Endodermal cell (in vitro differentiated cells): ENCODE measurements at regions not wholly inside any gene's neighbourhood (a gene's known extent, or its start where the extent isn't known, plus 50 kb on each side); places are given as distances from the start of the nearest gene placed in this dataset.

Experiments
- DNase-seq: peaks from one replicate; pipeline ENCODE4 v3.0.0-alpha.2; 2017
- H3K27ac ChIP-seq: 2 replicates; pipeline ENCODE4 v1.5.1; 2013; ENCODE audit warnings: mild to moderate bottlenecking, low read depth, low read length, moderate library complexity
- H3K27me3 ChIP-seq: 2 replicates; pipeline ENCODE4 v1.6.1; 2013; ENCODE audit warnings: mild to moderate bottlenecking, low read length, moderate library complexity; ENCODE audit not compliant: insufficient read depth, control insufficient read depth, poor library complexity, severe bottlenecking
- H3K36me3 ChIP-seq: 2 replicates; pipeline ENCODE4 v1.7.0; 2013; ENCODE audit warnings: mild to moderate bottlenecking, low read length, moderate library complexity; ENCODE audit not compliant: control insufficient read depth, insufficient read depth
- H3K4me1 ChIP-seq: one replicate; pipeline ENCODE4 v1.7.0; 2013; ENCODE audit warnings: low read length; ENCODE audit not compliant: control insufficient read depth, insufficient read depth
- H3K4me3 ChIP-seq: 2 replicates; pipeline ENCODE4 v1.5.1; 2013; ENCODE audit warnings: mild to moderate bottlenecking, low read length, moderate library complexity
- H3K9ac ChIP-seq: 2 replicates; pipeline ENCODE4 v1.6.1; 2013; ENCODE audit warnings: mild to moderate bottlenecking, low read length, moderate library complexity; ENCODE audit not compliant: poor library complexity, severe bottlenecking; ENCODE audit errors: extremely low read depth
- H3K9me3 ChIP-seq: 2 replicates; pipeline ENCODE4 v1.6.1; 2013; ENCODE audit warnings: mild to moderate bottlenecking, low read length, moderate library complexity; ENCODE audit not compliant: control insufficient read depth
- H3K27ac Mint-ChIP-seq: 2 replicates; pipeline ENCODE4 v1.8.0; 2020; ENCODE audit warnings: mixed read lengths
- H3K27me3 Mint-ChIP-seq: 2 replicates; pipeline ENCODE4 v1.8.0; 2021; ENCODE audit warnings: mild to moderate bottlenecking, mixed read lengths; ENCODE audit not compliant: insufficient read depth
- H3K36me3 Mint-ChIP-seq: 2 replicates; pipeline ENCODE4 v1.8.0; 2020; ENCODE audit warnings: low read depth, mixed read lengths
- H3K4me1 Mint-ChIP-seq: 2 replicates; pipeline ENCODE4 v1.8.0; 2020; ENCODE audit warnings: mixed read lengths
- H3K4me3 Mint-ChIP-seq: 2 replicates; pipeline ENCODE4 v1.8.0; 2020; ENCODE audit warnings: mild to moderate bottlenecking, moderate library complexity, mixed read lengths
- H3K9me3 Mint-ChIP-seq: 2 replicates; pipeline ENCODE4 v1.8.0; 2020; ENCODE audit warnings: mild to moderate bottlenecking, mixed read lengths
- CTCF ChIP-seq: fragments of 200-600 bp; sonication (generic); conservative IDR thresholded peaks from 2 replicates; pipeline ENCODE4 v1.5.0; 2021; ENCODE audit warnings: antibody characterized with exemption, mild to moderate bottlenecking
- WGBS, 2 experiments: methylation state at CpG; one replicate each; pipeline versions ENCODE4 v1.1.5 to v1.1.7; 2013; ENCODE audit warnings: missing lambda C conversion rate in 2 of 2, mixed read lengths in 1 of 2; ENCODE audit not compliant: insufficient coverage in 1 of 2, insufficient read length in 1 of 2; 5-methylcytosine and 5-hydroxymethylcytosine counted together

GRCh38 chr3:34646911-34647460, 848.6 kb downstream of the PDCD6IP start:
- H3K27me3 ChIP-seq, result no peaks in the 10 kb centered on the region
- H3K9me3 ChIP-seq, result no peaks in the 10 kb centered on the region
- peaks cover 18% of the 10 kb centered on the region for H3K4me1 Mint-ChIP-seq
- DNase-seq, result peak; percentile 44
- no peak overlapping the region for H3K9ac ChIP-seq
- no peak overlapping the region for H3K4me3 Mint-ChIP-seq
- WGBS, 2 experiments, result 90 to 95% methylated on average over 2 to 4 of the region's 5 CpGs
- peaks cover 5% of the 10 kb centered on the region for H3K9me3 Mint-ChIP-seq
- H3K4me1 ChIP-seq, result peaks cover 4% of the 10 kb centered on the region
- TF ChIP-seq CTCF, result no peak
- no peaks in the 10 kb centered on the region for H3K36me3 ChIP-seq
- no peaks in the 10 kb centered on the region for H3K27me3 Mint-ChIP-seq
- H3K4me3 ChIP-seq, result no peak overlapping the region
- H3K36me3 Mint-ChIP-seq, result no peaks in the 10 kb centered on the region
- no peak overlapping the region for H3K27ac ChIP-seq
- H3K27ac Mint-ChIP-seq, result no peak overlapping the region

GRCh38 chr3:34650131-34650530, 851.7 kb downstream of the PDCD6IP start:
- Histone ChIP-seq H3K9ac (no peak overlapping the region), H3K36me3 (no peaks in the 10 kb centered on the region), H3K27ac (no peak overlapping the region), H3K4me3 (no peak overlapping the region), H3K9me3 (no peaks in the 10 kb centered on the region), H3K4me1 (peaks cover 4% of the 10 kb centered on the region), H3K27me3 (no peaks in the 10 kb centered on the region)
- H3K4me3 Mint-ChIP-seq, result no peak overlapping the region
- H3K9me3 Mint-ChIP-seq, result peaks cover 2% of the 10 kb centered on the region
- H3K36me3 Mint-ChIP-seq, result no peaks in the 10 kb centered on the region
- TF ChIP-seq CTCF, result no peak
- DNase-seq, result no peak
- H3K27me3 Mint-ChIP-seq, result no peaks in the 10 kb centered on the region
- peaks cover 14% of the 10 kb centered on the region for H3K4me1 Mint-ChIP-seq
- 60 to 95% methylated on average over 1 to 4 of the region's 4 CpGs for WGBS, 2 experiments
- H3K27ac Mint-ChIP-seq, result no peak overlapping the region

DNA sequence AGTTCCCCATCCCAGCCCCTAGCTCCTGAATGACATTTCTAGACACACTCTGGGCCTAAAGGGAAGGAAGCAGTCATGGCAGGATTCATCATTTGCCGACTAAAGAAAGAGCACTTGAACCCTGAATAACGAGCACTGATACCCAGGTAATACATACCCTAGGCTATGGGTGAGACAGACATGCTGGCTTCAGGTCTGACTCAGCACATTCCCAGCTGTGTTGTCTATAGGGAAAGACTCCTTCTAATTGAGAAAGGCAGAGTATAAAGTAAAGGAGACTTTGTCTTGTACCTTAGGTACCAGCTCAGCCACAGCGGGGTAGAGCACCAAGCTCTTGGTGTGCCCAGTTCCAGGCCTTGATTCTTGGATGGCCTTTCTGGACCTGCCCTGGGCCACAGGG, 870.5 kb downstream of the PDCD6IP start:
- Histone ChIP-seq H3K4me3 (no peak overlapping the region), H3K9ac (no peak overlapping the region), H3K9me3 (no peaks in the 10 kb centered on the region), H3K36me3 (no peaks in the 10 kb centered on the region), H3K27me3 (no peaks in the 10 kb centered on the region), H3K4me1 (no peaks in the 10 kb centered on the region), H3K27ac (no peak overlapping the region)
- no peaks in the 10 kb centered on the region for H3K36me3 Mint-ChIP-seq
- no peak overlapping the region for H3K27ac Mint-ChIP-seq
- no peaks in the 10 kb centered on the region for H3K27me3 Mint-ChIP-seq
- no peaks in the 10 kb centered on the region for H3K4me1 Mint-ChIP-seq
- DNase-seq, result no peak
- TF ChIP-seq CTCF, result no peak
- H3K9me3 Mint-ChIP-seq, result no peaks in the 10 kb centered on the region
- WGBS, 2 experiments, result 93 to 100% methylated on average over 3 of the region's 3 CpGs
- no peak overlapping the region for H3K4me3 Mint-ChIP-seq
